Caco-2 (cell line): ENCODE measurements at regions not wholly inside any gene's neighbourhood (a gene's known extent, or its start where the extent isn't known, plus 50 kb on each side); places are given as distances from the start of the nearest gene placed in this dataset.

ENCODE experiments used
- BruUV-seq: library from RNA; stranded (reverse); fragments of 400-500 nt; replicated peaks from 2 replicates; lab custom pipeline; 2021; lab: Mats Ljungman, UMichigan
- CTCF ChIA-PET: fragments of 300-600 bp; sonication (Branson Sonifier 250); formaldehyde crosslinking; loops from one replicate; lab custom pipeline; 2022; ENCODE audit warnings: antibody characterized with exemption; lab: Charles Lee
- POLR2A ChIA-PET: fragments of 300-600 bp; sonication (Branson Sonifier 250); formaldehyde crosslinking; loops from one replicate; lab custom pipeline; 2022; ENCODE audit warnings: antibody characterized with exemption; lab: Charles Lee
- DNase-seq, 2 experiments: peaks; one replicate each; pipeline versions ENCODE4 v3.0.0 to v3.0.0-alpha.2; 2020 to 2022
- H3K27me3 ChIP-seq: replicated peaks from 2 replicates; pipeline ENCODE4 v1.6.0; 2011; ENCODE audit warnings: low read length; ENCODE audit not compliant: control insufficient read depth, insufficient read depth
- H3K36me3 ChIP-seq: 2 replicates; pipeline ENCODE4 v1.5.1; 2011; ENCODE audit warnings: low read length; ENCODE audit not compliant: control insufficient read depth, insufficient read depth
- H3K4me1 ChIP-seq: fragments of 250-450 bp; sonication (Bioruptor Pico); 2 replicates; pipeline ENCODE4 v1.5.1; 2020; ENCODE audit warnings: mild to moderate bottlenecking
- H3K4me3 ChIP-seq: 2 replicates; pipeline ENCODE4 v1.5.1; 2011; ENCODE audit warnings: low read depth, mild to moderate bottlenecking, control low read depth, low read length
- H3K9me3 ChIP-seq: fragments of 250-450 bp; sonication (Bioruptor Pico); 2 replicates; pipeline ENCODE4 v1.5.1; 2020; ENCODE audit warnings: mild to moderate bottlenecking, moderate library complexity
- H3K27ac Mint-ChIP-seq: one replicate; pipeline ENCODE4 v1.8.0; 2022; ENCODE audit warnings: mixed read lengths; ENCODE audit not compliant: unreplicated experiment
- H3K27me3 Mint-ChIP-seq: one replicate; pipeline ENCODE4 v1.8.0; 2022; ENCODE audit warnings: mixed read lengths; ENCODE audit not compliant: insufficient read depth, unreplicated experiment
- H3K36me3 Mint-ChIP-seq: one replicate; pipeline ENCODE4 v1.8.0; 2022; ENCODE audit warnings: mild to moderate bottlenecking, mixed read lengths; ENCODE audit not compliant: insufficient read depth, unreplicated experiment
- H3K4me1 Mint-ChIP-seq: one replicate; pipeline ENCODE4 v1.8.0; 2022; ENCODE audit warnings: low read depth, mixed read lengths; ENCODE audit not compliant: unreplicated experiment
- H3K4me3 Mint-ChIP-seq: one replicate; pipeline ENCODE4 v1.8.0; 2022; ENCODE audit warnings: mild to moderate bottlenecking, moderate library complexity, mixed read lengths; ENCODE audit not compliant: unreplicated experiment
- H3K9me3 Mint-ChIP-seq: one replicate; pipeline ENCODE4 v1.8.0; 2022; ENCODE audit warnings: mixed read lengths; ENCODE audit not compliant: unreplicated experiment
- CTCF ChIP-seq, 2 experiments: fragments of 200-600 bp in 1 of 2; IDR thresholded peaks; 1 replicate in 1 of 2; 2 replicates in 1 of 2; pipeline versions ENCODE4 v1.5.1 to v1.8.0; 2011 to 2022; ENCODE audit warnings: antibody characterized with exemption in 1 of 2, control low read depth in 1 of 2, inconsistent platforms in 1 of 2, low read depth in 1 of 2, low read length in 1 of 2, mild to moderate bottlenecking in 1 of 2, moderate library complexity in 1 of 2; ENCODE audit not compliant: insufficient read depth in 1 of 2, severe bottlenecking in 1 of 2, unreplicated experiment in 1 of 2
- intact Hi-C: fragments of 100-400 bp; cut with micrococcal nuclease; formaldehyde crosslinking; loops from one replicate; pipeline ENCODE4 v1.10.0; 2022; ENCODE audit not compliant: unreplicated experiment

GRCh38 chr7:43044511-43044910, 67.9 kb upstream of the HECW1 start:
- no peaks in the 10 kb centered on the region for H3K4me1 ChIP-seq
- no peaks in the 10 kb centered on the region for H3K4me1 Mint-ChIP-seq
- intact Hi-C loops = no loop called here
- no peaks in the 10 kb centered on the region for H3K9me3 ChIP-seq
- peaks cover 24% of the 10 kb centered on the region for H3K27me3 Mint-ChIP-seq
- H3K36me3 Mint-ChIP-seq = no peaks in the 10 kb centered on the region
- no peak for TF ChIP-seq CTCF (IDR thresholded peaks at IDR 0.05; ENCODE audit: insufficient read depth in 1 of 2, low read depth in 1 of 2, low read length in 1 of 2, severe bottlenecking in 1 of 2, unreplicated experiment in 1 of 2)
- no peak overlapping the region for H3K4me3 Mint-ChIP-seq
- no peaks in the 10 kb centered on the region for H3K27me3 ChIP-seq
- DNase-seq = no peak
- no TSS peak for BruUV-seq
- no peaks in the 10 kb centered on the region for H3K36me3 ChIP-seq
- POLR2A ChIA-PET = no interaction called here
- H3K27ac Mint-ChIP-seq = no peak overlapping the region
- H3K9me3 Mint-ChIP-seq = peaks cover 14% of the 10 kb centered on the region
- CTCF ChIA-PET = no interaction called here
- no peak overlapping the region for H3K4me3 ChIP-seq

DNA sequence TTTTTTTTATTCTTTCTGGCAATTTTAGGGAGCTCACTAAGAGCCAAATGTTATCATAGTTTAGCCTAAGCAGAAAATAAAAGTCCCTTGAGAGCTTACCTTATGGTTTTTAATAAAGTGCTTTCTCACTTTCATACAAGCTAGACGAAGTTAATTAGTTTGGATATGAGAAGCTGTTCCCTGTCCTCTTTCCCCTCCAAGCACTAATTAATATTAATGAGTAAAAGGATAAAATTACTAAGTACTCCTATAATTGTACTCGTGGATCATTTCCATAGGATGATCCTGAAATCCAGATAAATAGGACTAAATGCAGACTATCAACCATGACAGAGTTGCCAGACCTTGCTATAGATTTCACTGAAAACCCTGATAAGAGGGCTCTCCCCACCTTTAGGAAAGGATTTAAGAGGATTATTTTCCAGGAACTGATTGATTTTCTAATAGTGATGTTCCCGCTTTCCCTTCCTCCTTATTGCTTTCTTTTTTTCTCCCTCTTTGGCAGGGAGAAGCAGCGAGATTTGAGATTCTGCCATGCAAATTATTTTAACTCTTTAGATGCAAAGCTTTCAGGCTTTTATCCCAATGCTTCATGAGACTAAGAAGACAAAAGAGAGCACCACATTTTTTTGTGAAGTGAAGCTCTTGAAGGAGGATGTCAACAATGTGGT, 58.3 kb upstream of the HECW1 start:
- no TSS peak for BruUV-seq
- Histone ChIP-seq H3K4me1 (no peaks in the 10 kb centered on the region), H3K4me3 (no peak overlapping the region), H3K27me3 (no peaks in the 10 kb centered on the region), H3K9me3 (no peaks in the 10 kb centered on the region), H3K36me3 (no peaks in the 10 kb centered on the region)
- CTCF ChIA-PET = no interaction called here
- H3K9me3 Mint-ChIP-seq = peaks cover 25% of the 10 kb centered on the region
- H3K36me3 Mint-ChIP-seq = no peaks in the 10 kb centered on the region
- POLR2A ChIA-PET = no interaction called here
- DNase-seq = no peak
- intact Hi-C loops = no loop called here
- H3K27ac Mint-ChIP-seq = no peak overlapping the region
- no peaks in the 10 kb centered on the region for H3K4me1 Mint-ChIP-seq
- H3K27me3 Mint-ChIP-seq = peaks cover 13% of the 10 kb centered on the region
- no peak overlapping the region for H3K4me3 Mint-ChIP-seq
- TF ChIP-seq CTCF (IDR thresholded peaks at IDR 0.05; ENCODE audit: insufficient read depth in 1 of 2, low read depth in 1 of 2, low read length in 1 of 2, severe bottlenecking in 1 of 2, unreplicated experiment in 1 of 2) = no peak

GRCh38 chr7:43057141-43057540, 55.3 kb upstream of the HECW1 start:
- Histone ChIP-seq H3K36me3 (no peaks in the 10 kb centered on the region), H3K4me1 (no peaks in the 10 kb centered on the region), H3K9me3 (no peaks in the 10 kb centered on the region), H3K4me3 (no peak overlapping the region), H3K27me3 (no peaks in the 10 kb centered on the region)
- no peak overlapping the region for H3K4me3 Mint-ChIP-seq
- no peaks in the 10 kb centered on the region for H3K36me3 Mint-ChIP-seq
- H3K27ac Mint-ChIP-seq = no peak overlapping the region
- TF ChIP-seq CTCF (IDR thresholded peaks at IDR 0.05; ENCODE audit: insufficient read depth in 1 of 2, low read depth in 1 of 2, low read length in 1 of 2, severe bottlenecking in 1 of 2, unreplicated experiment in 1 of 2) = no peak
- no peak for DNase-seq
- ChIA-PET CTCF (no interaction called here), POLR2A (no interaction called here)
- peaks cover 9% of the 10 kb centered on the region for H3K9me3 Mint-ChIP-seq
- no TSS peak for BruUV-seq
- intact Hi-C loops = no loop called here
- H3K27me3 Mint-ChIP-seq = peaks cover 2% of the 10 kb centered on the region
- no peaks in the 10 kb centered on the region for H3K4me1 Mint-ChIP-seq
